ENCODE measurements at regions not wholly inside any gene's neighbourhood (a gene's known extent, or its start where the extent isn't known, plus 50 kb on each side); places are given as distances from the start of the nearest gene placed in this dataset.

- TF ChIP-seq ZNF2 (tag by site-specific recombination; IDR thresholded peaks at IDR 0.05) (no peak), ZNF830 (tag by site-specific recombination; IDR thresholded peaks at IDR 0.05; ENCODE audit: low read depth) (no peak), ZFP41 (tag by site-specific recombination; IDR thresholded peaks at IDR 0.05; ENCODE audit: borderline replicate concordance) (no peak), ZNF416 (tag by site-specific recombination; IDR thresholded peaks at IDR 0.05) (no peak), SP3 (tag by site-specific recombination; IDR thresholded peaks at IDR 0.05) (no peak), ZNF324 (tag by site-specific recombination; IDR thresholded peaks at IDR 0.05) (0 out of 2 replicates have a peak, but pooled peaks have one; percentile 66), ZNF302 (tag by site-specific recombination; IDR thresholded peaks at IDR 0.05; ENCODE audit: low read depth) (no peak), ZBTB10 (tag by site-specific recombination; IDR thresholded peaks at IDR 0.05) (no peak), PRDM2 (tag by site-specific recombination; IDR thresholded peaks at IDR 0.05; ENCODE audit: borderline replicate concordance) (no peak), ZNF704 (tag by site-specific recombination; IDR thresholded peaks at IDR 0.05) (no peak), ZNF155 (tag by site-specific recombination; IDR thresholded peaks at IDR 0.05) (no peak), GLI4 (tag by site-specific recombination; IDR thresholded peaks at IDR 0.05) (no peak), ZNF19 (tag by site-specific recombination; IDR thresholded peaks at IDR 0.05; ENCODE audit: low read depth) (peak; percentile 81; the same call in 1 of the 2 replicates), ZNF221 (tag by site-specific recombination; IDR thresholded peaks at IDR 0.05; ENCODE audit: borderline replicate concordance) (0 out of 2 replicates have a peak, but pooled peaks have one; percentile 63), ZNF747 (tag by site-specific recombination; IDR thresholded peaks at IDR 0.05) (no peak), MEIS1 (CRISPR knock-in tag; IDR thresholded peaks at IDR 0.05; ENCODE audit: borderline replicate concordance) (peak; percentile 61; the same call in 1 of the 2 replicates), ZNF626 (tag by site-specific recombination; IDR thresholded peaks at IDR 0.05) (0 out of 2 replicates have a peak, but pooled peaks have one; percentile 44), BCL11B (tag by site-specific recombination; IDR thresholded peaks at IDR 0.05; ENCODE audit: low read depth) (no peak), ZNF623 (tag by site-specific recombination; IDR thresholded peaks at IDR 0.05) (no peak), ZNF510 (tag by site-specific recombination; IDR thresholded peaks at IDR 0.05; ENCODE audit: insufficient replicate concordance) (no peak)
- TF ChIP-seq, protein P1, sequence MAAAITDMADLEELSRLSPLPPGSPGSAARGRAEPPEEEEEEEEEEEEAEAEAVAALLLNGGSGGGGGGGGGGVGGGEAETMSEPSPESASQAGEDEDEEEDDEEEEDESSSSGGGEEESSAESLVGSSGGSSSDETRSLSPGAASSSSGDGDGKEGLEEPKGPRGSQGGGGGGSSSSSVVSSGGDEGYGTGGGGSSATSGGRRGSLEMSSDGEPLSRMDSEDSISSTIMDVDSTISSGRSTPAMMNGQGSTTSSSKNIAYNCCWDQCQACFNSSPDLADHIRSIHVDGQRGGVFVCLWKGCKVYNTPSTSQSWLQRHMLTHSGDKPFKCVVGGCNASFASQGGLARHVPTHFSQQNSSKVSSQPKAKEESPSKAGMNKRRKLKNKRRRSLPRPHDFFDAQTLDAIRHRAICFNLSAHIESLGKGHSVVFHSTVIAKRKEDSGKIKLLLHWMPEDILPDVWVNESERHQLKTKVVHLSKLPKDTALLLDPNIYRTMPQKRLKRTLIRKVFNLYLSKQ (tag by site-specific recombination; IDR thresholded peaks at IDR 0.05; ENCODE audit: borderline replicate concordance), result no peak
- TF ChIP-seq, protein P2, sequence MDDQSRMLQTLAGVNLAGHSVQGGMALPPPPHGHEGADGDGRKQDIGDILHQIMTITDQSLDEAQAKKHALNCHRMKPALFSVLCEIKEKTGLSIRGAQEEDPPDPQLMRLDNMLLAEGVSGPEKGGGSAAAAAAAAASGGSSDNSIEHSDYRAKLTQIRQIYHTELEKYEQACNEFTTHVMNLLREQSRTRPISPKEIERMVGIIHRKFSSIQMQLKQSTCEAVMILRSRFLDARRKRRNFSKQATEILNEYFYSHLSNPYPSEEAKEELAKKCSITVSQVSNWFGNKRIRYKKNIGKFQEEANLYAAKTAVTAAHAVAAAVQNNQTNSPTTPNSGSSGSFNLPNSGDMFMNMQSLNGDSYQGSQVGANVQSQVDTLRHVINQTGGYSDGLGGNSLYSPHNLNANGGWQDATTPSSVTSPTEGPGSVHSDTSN (CRISPR knock-in tag; IDR thresholded peaks at IDR 0.05), result no peak
- TF ChIP-seq, protein P3, sequence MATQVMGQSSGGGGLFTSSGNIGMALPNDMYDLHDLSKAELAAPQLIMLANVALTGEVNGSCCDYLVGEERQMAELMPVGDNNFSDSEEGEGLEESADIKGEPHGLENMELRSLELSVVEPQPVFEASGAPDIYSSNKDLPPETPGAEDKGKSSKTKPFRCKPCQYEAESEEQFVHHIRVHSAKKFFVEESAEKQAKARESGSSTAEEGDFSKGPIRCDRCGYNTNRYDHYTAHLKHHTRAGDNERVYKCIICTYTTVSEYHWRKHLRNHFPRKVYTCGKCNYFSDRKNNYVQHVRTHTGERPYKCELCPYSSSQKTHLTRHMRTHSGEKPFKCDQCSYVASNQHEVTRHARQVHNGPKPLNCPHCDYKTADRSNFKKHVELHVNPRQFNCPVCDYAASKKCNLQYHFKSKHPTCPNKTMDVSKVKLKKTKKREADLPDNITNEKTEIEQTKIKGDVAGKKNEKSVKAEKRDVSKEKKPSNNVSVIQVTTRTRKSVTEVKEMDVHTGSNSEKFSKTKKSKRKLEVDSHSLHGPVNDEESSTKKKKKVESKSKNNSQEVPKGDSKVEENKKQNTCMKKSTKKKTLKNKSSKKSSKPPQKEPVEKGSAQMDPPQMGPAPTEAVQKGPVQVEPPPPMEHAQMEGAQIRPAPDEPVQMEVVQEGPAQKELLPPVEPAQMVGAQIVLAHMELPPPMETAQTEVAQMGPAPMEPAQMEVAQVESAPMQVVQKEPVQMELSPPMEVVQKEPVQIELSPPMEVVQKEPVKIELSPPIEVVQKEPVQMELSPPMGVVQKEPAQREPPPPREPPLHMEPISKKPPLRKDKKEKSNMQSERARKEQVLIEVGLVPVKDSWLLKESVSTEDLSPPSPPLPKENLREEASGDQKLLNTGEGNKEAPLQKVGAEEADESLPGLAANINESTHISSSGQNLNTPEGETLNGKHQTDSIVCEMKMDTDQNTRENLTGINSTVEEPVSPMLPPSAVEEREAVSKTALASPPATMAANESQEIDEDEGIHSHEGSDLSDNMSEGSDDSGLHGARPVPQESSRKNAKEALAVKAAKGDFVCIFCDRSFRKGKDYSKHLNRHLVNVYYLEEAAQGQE (tag by site-specific recombination; IDR thresholded peaks at IDR 0.05), result no peak; the same call in 1 of the 2 replicates
Observed at GRCh38 chr5:136420168-136420898, 55.0 kb upstream of the TRPC7 start (continued).

All from HEK293 (cell line).